B cell (primary cell): ENCODE measurements at regions not wholly inside any gene's neighbourhood (a gene's known extent, or its start where the extent isn't known, plus 50 kb on each side); places are given as distances from the start of the nearest gene placed in this dataset.

Source experiments
- CTCF ChIP-seq: fragments of 200-600 bp; IDR thresholded peaks from one replicate; pipeline ENCODE4 v1.8.0; 2022; ENCODE audit warnings: antibody characterized with exemption, mild to moderate bottlenecking
- EZH2 ChIP-seq: IDR thresholded peaks from 2 replicates; pipeline ENCODE4 v1.6.1; 2012; ENCODE audit warnings: borderline replicate concordance, low read depth, mild to moderate bottlenecking, moderate library complexity, low read length; ENCODE audit not compliant: insufficient read depth, poor library complexity, severe bottlenecking

- TF ChIP-seq EZH2 = no peak
- TF ChIP-seq CTCF = no peak
Observed at GRCh38 chr9:109681301-109681700, 98.7 kb upstream of the PALM2AKAP2 start.
